H1 (cell line): ENCODE measurements at regions not wholly inside any gene's neighbourhood (a gene's known extent, or its start where the extent isn't known, plus 50 kb on each side); places are given as distances from the start of the nearest gene placed in this dataset.

Source experiments
- NANOG ChIP-seq: IDR thresholded peaks from 2 replicates; pipeline ENCODE4 v1.6.1; 2011; ENCODE audit warnings: low read length, low read depth, mild to moderate bottlenecking, inconsistent platforms; ENCODE audit not compliant: insufficient read depth, poor library complexity, severe bottlenecking
- POLR2A ChIP-seq, 2 experiments: IDR thresholded peaks; 1 replicate in 1 of 2; 2 replicates in 1 of 2; pipeline ENCODE4 v1.6.1; 2011; ENCODE audit warnings: low read depth in 2 of 2, low read length in 2 of 2, mild to moderate bottlenecking in 2 of 2; ENCODE audit errors: control extremely low read depth in 1 of 2
- TF ChIP-seq, protein P1 (sequence below): fragments of 300-600 bp; sonication (generic); IDR thresholded peaks from 2 replicates; pipeline ENCODE4 v1.7.1; 2012; ENCODE audit warnings: low read length, moderate library complexity, mild to moderate bottlenecking, inconsistent platforms; ENCODE audit not compliant: insufficient replicate concordance

GRCh38 chr5:124808842-124809268, 62.4 kb upstream of the ZNF608 start (continued):
- TF ChIP-seq, protein P1, sequence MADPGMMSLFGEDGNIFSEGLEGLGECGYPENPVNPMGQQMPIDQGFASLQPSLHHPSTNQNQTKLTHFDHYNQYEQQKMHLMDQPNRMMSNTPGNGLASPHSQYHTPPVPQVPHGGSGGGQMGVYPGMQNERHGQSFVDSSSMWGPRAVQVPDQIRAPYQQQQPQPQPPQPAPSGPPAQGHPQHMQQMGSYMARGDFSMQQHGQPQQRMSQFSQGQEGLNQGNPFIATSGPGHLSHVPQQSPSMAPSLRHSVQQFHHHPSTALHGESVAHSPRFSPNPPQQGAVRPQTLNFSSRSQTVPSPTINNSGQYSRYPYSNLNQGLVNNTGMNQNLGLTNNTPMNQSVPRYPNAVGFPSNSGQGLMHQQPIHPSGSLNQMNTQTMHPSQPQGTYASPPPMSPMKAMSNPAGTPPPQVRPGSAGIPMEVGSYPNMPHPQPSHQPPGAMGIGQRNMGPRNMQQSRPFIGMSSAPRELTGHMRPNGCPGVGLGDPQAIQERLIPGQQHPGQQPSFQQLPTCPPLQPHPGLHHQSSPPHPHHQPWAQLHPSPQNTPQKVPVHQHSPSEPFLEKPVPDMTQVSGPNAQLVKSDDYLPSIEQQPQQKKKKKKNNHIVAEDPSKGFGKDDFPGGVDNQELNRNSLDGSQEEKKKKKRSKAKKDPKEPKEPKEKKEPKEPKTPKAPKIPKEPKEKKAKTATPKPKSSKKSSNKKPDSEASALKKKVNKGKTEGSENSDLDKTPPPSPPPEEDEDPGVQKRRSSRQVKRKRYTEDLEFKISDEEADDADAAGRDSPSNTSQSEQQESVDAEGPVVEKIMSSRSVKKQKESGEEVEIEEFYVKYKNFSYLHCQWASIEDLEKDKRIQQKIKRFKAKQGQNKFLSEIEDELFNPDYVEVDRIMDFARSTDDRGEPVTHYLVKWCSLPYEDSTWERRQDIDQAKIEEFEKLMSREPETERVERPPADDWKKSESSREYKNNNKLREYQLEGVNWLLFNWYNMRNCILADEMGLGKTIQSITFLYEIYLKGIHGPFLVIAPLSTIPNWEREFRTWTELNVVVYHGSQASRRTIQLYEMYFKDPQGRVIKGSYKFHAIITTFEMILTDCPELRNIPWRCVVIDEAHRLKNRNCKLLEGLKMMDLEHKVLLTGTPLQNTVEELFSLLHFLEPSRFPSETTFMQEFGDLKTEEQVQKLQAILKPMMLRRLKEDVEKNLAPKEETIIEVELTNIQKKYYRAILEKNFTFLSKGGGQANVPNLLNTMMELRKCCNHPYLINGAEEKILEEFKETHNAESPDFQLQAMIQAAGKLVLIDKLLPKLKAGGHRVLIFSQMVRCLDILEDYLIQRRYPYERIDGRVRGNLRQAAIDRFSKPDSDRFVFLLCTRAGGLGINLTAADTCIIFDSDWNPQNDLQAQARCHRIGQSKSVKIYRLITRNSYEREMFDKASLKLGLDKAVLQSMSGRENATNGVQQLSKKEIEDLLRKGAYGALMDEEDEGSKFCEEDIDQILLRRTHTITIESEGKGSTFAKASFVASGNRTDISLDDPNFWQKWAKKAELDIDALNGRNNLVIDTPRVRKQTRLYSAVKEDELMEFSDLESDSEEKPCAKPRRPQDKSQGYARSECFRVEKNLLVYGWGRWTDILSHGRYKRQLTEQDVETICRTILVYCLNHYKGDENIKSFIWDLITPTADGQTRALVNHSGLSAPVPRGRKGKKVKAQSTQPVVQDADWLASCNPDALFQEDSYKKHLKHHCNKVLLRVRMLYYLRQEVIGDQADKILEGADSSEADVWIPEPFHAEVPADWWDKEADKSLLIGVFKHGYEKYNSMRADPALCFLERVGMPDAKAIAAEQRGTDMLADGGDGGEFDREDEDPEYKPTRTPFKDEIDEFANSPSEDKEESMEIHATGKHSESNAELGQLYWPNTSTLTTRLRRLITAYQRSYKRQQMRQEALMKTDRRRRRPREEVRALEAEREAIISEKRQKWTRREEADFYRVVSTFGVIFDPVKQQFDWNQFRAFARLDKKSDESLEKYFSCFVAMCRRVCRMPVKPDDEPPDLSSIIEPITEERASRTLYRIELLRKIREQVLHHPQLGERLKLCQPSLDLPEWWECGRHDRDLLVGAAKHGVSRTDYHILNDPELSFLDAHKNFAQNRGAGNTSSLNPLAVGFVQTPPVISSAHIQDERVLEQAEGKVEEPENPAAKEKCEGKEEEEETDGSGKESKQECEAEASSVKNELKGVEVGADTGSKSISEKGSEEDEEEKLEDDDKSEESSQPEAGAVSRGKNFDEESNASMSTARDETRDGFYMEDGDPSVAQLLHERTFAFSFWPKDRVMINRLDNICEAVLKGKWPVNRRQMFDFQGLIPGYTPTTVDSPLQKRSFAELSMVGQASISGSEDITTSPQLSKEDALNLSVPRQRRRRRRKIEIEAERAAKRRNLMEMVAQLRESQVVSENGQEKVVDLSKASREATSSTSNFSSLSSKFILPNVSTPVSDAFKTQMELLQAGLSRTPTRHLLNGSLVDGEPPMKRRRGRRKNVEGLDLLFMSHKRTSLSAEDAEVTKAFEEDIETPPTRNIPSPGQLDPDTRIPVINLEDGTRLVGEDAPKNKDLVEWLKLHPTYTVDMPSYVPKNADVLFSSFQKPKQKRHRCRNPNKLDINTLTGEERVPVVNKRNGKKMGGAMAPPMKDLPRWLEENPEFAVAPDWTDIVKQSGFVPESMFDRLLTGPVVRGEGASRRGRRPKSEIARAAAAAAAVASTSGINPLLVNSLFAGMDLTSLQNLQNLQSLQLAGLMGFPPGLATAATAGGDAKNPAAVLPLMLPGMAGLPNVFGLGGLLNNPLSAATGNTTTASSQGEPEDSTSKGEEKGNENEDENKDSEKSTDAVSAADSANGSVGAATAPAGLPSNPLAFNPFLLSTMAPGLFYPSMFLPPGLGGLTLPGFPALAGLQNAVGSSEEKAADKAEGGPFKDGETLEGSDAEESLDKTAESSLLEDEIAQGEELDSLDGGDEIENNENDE = no peak
- no peak for TF ChIP-seq POLR2A (IDR thresholded peaks at IDR 0.05; ENCODE audit: control extremely low read depth in 1 of 2, low read depth in 2 of 2, low read length in 2 of 2)
- no peak for TF ChIP-seq NANOG
- TF ChIP-seq, all 59 proteins: peak for 0
